HFF-Myc (cell line): ENCODE measurements at regions not wholly inside any gene's neighbourhood (a gene's known extent, or its start where the extent isn't known, plus 50 kb on each side); places are given as distances from the start of the nearest gene placed in this dataset.
"Not testable (repeated sequence)": the region's sequence is repeated elsewhere in the genome, so short reads cannot be mapped to it uniquely, and the experiment has no call there.

Experiments
- DNase-seq: peaks from one replicate; pipeline ENCODE4 v3.0.0-alpha.2; 2011; ENCODE audit warnings: low read depth; ENCODE audit errors: extremely low read depth
- H3K4me3 ChIP-seq: replicated peaks from 2 replicates; pipeline ENCODE4 v1.5.1; 2011; ENCODE audit warnings: low read depth, mild to moderate bottlenecking, control low read depth, low read length
- CTCF ChIP-seq: IDR thresholded peaks from 2 replicates; pipeline ENCODE4 v1.5.1; 2012; ENCODE audit warnings: mild to moderate bottlenecking, low read depth, low read length, control low read depth; ENCODE audit errors: missing control alignments

DNA sequence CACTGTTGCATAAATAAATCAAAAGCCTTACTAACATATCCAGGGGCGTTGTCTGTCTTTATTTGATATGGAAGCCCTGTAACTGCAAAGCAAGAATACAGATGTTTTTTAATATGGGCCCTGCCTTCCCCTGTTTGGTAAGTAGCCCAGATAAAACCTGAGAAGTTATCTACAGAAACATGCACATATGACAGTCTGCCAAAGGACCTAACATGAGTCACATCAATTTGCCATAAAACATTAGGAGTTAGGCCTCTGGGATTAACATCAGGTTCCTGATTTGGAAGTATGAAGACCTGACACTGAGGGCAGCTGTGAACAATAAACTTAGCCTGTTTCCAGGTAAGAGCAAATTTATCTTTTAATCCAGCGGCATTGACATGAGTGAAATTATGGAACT is 1588.8 kb downstream of the REEP3 start:
- TF ChIP-seq CTCF = no peak
- no peak for DNase-seq
- no peak overlapping the region for H3K4me3 ChIP-seq

DNA sequence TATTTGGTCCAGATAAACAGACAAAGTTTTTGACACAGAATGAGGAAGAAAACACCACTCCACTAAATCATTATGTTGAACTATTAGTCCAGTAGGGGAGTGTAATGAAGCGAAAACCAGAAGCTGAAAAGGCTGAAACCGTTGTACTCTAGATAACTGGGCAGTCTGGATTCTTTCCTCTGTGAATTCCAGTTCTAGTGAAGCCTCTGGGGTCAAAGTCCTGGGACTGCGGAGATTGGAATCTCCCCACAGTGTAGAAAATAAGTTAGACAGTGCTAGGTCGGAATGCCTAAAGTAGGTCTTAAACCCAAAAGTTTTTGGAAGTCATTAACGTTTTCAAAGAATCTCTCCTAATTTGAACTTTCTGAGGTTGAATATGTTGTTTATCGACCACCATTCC is 1589.9 kb downstream of the REEP3 start:
- H3K4me3 ChIP-seq, DNase-seq: not testable (repeated sequence)

GRCh38 chr10:65112573-65112972 is 1591.4 kb downstream of the REEP3 start:
- no peak overlapping the region for H3K4me3 ChIP-seq
- TF ChIP-seq CTCF = no peak
- no peak for DNase-seq

GRCh38 chr10:65123120-65123519 is 1601.9 kb downstream of the REEP3 start:
- H3K4me3 ChIP-seq = no peak overlapping the region

GRCh38 chr10:65125212-65125611 is 1604.0 kb downstream of the REEP3 start:
- no peak overlapping the region for H3K4me3 ChIP-seq
- DNase-seq = no peak
- no peak for TF ChIP-seq CTCF

More at GRCh38 chr10:65123120-65123519, 1601.9 kb downstream of the REEP3 start:
- DNase-seq = no peak
- TF ChIP-seq CTCF = no peak

DNA sequence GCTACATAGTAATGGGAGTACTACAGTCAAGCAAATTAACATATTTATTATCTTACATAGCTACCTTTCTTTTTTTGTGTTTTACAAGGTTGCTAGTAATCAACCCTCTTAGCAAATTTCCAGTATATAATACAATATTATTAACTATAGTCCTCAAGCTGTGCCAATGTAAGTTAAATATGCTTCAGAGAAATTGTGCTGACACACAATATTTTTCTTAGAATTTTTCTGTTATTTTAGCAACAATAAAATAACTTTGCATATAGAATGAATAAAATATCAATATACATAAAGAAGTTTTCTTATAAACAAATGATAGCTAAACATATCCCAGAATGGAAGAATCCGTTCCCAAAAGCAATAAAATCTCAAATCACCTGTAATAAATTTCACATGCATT is 1605.1 kb downstream of the REEP3 start:
- no peak overlapping the region for H3K4me3 ChIP-seq
- TF ChIP-seq CTCF = no peak
- DNase-seq = no peak

- TF ChIP-seq CTCF = no peak
- no peak overlapping the region for H3K4me3 ChIP-seq
- DNase-seq = no peak
These were observed 1607.1 kb downstream of the REEP3 start for GRCh38 chr10:65128277-65128676.
